ENCODE measurements at regions not wholly inside any gene's neighbourhood (a gene's known extent, or its start where the extent isn't known, plus 50 kb on each side); places are given as distances from the start of the nearest gene placed in this dataset.

DNA sequence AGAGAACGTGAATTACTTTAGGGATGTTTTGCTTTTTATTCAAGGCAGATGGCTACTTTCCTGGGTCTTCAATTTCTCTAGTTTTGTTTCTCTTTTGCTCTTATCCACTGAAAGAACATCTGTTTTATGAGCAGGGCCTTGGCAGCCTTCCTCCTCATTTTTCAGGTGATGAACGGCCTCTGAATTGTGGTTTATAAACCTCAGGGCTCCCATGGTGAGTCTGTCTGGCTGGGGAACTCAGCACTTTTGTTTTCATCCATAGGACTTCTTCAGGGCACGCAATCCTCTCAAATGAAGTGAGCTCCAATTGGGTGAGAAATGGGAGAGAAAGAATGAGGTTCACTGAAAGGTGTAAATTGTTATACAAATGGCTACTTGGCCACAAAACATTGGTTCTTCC, 186.4 kb upstream of the ERCC4 start:
- TF ChIP-seq, protein P1, sequence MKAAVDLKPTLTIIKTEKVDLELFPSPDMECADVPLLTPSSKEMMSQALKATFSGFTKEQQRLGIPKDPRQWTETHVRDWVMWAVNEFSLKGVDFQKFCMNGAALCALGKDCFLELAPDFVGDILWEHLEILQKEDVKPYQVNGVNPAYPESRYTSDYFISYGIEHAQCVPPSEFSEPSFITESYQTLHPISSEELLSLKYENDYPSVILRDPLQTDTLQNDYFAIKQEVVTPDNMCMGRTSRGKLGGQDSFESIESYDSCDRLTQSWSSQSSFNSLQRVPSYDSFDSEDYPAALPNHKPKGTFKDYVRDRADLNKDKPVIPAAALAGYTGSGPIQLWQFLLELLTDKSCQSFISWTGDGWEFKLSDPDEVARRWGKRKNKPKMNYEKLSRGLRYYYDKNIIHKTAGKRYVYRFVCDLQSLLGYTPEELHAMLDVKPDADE (IDR thresholded peaks at IDR 0.05): no peak
- no peak for TF ChIP-seq EZH2 (IDR thresholded peaks at IDR 0.05; ENCODE audit: low read depth, unreplicated experiment)
- no peak for TF ChIP-seq STAT1 (IDR thresholded peaks at IDR 0.05; ENCODE audit: unreplicated experiment)
- no peak for TF ChIP-seq CREB1 (CRISPR knock-in tag; IDR thresholded peaks at IDR 0.05; ENCODE audit: low read depth)
- TF ChIP-seq NANOG (IDR thresholded peaks at IDR 0.05; ENCODE audit: borderline replicate concordance): no peak
- TF ChIP-seq ZNF331 (CRISPR knock-in tag; IDR thresholded peaks at IDR 0.05; ENCODE audit: low read depth): no peak
- TF ChIP-seq POLR2AphosphoS5 (IDR thresholded peaks at IDR 0.05; ENCODE audit: low read depth): no peak
- no peak for TF ChIP-seq ZNF114 (CRISPR knock-in tag; IDR thresholded peaks at IDR 0.05)
- no peak for TF ChIP-seq EZH2phosphoT487 (IDR thresholded peaks at IDR 0.05; ENCODE audit: unreplicated experiment)
- TF ChIP-seq, protein P2, sequence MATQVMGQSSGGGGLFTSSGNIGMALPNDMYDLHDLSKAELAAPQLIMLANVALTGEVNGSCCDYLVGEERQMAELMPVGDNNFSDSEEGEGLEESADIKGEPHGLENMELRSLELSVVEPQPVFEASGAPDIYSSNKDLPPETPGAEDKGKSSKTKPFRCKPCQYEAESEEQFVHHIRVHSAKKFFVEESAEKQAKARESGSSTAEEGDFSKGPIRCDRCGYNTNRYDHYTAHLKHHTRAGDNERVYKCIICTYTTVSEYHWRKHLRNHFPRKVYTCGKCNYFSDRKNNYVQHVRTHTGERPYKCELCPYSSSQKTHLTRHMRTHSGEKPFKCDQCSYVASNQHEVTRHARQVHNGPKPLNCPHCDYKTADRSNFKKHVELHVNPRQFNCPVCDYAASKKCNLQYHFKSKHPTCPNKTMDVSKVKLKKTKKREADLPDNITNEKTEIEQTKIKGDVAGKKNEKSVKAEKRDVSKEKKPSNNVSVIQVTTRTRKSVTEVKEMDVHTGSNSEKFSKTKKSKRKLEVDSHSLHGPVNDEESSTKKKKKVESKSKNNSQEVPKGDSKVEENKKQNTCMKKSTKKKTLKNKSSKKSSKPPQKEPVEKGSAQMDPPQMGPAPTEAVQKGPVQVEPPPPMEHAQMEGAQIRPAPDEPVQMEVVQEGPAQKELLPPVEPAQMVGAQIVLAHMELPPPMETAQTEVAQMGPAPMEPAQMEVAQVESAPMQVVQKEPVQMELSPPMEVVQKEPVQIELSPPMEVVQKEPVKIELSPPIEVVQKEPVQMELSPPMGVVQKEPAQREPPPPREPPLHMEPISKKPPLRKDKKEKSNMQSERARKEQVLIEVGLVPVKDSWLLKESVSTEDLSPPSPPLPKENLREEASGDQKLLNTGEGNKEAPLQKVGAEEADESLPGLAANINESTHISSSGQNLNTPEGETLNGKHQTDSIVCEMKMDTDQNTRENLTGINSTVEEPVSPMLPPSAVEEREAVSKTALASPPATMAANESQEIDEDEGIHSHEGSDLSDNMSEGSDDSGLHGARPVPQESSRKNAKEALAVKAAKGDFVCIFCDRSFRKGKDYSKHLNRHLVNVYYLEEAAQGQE (IDR thresholded peaks at IDR 0.05; ENCODE audit: unreplicated experiment): no peak
- TF ChIP-seq, protein P3, sequence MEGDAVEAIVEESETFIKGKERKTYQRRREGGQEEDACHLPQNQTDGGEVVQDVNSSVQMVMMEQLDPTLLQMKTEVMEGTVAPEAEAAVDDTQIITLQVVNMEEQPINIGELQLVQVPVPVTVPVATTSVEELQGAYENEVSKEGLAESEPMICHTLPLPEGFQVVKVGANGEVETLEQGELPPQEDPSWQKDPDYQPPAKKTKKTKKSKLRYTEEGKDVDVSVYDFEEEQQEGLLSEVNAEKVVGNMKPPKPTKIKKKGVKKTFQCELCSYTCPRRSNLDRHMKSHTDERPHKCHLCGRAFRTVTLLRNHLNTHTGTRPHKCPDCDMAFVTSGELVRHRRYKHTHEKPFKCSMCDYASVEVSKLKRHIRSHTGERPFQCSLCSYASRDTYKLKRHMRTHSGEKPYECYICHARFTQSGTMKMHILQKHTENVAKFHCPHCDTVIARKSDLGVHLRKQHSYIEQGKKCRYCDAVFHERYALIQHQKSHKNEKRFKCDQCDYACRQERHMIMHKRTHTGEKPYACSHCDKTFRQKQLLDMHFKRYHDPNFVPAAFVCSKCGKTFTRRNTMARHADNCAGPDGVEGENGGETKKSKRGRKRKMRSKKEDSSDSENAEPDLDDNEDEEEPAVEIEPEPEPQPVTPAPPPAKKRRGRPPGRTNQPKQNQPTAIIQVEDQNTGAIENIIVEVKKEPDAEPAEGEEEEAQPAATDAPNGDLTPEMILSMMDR (conservative IDR thresholded peaks at IDR 0.05; ENCODE audit: low read depth in 2 of 2): no peak
- TF ChIP-seq, protein P4, sequence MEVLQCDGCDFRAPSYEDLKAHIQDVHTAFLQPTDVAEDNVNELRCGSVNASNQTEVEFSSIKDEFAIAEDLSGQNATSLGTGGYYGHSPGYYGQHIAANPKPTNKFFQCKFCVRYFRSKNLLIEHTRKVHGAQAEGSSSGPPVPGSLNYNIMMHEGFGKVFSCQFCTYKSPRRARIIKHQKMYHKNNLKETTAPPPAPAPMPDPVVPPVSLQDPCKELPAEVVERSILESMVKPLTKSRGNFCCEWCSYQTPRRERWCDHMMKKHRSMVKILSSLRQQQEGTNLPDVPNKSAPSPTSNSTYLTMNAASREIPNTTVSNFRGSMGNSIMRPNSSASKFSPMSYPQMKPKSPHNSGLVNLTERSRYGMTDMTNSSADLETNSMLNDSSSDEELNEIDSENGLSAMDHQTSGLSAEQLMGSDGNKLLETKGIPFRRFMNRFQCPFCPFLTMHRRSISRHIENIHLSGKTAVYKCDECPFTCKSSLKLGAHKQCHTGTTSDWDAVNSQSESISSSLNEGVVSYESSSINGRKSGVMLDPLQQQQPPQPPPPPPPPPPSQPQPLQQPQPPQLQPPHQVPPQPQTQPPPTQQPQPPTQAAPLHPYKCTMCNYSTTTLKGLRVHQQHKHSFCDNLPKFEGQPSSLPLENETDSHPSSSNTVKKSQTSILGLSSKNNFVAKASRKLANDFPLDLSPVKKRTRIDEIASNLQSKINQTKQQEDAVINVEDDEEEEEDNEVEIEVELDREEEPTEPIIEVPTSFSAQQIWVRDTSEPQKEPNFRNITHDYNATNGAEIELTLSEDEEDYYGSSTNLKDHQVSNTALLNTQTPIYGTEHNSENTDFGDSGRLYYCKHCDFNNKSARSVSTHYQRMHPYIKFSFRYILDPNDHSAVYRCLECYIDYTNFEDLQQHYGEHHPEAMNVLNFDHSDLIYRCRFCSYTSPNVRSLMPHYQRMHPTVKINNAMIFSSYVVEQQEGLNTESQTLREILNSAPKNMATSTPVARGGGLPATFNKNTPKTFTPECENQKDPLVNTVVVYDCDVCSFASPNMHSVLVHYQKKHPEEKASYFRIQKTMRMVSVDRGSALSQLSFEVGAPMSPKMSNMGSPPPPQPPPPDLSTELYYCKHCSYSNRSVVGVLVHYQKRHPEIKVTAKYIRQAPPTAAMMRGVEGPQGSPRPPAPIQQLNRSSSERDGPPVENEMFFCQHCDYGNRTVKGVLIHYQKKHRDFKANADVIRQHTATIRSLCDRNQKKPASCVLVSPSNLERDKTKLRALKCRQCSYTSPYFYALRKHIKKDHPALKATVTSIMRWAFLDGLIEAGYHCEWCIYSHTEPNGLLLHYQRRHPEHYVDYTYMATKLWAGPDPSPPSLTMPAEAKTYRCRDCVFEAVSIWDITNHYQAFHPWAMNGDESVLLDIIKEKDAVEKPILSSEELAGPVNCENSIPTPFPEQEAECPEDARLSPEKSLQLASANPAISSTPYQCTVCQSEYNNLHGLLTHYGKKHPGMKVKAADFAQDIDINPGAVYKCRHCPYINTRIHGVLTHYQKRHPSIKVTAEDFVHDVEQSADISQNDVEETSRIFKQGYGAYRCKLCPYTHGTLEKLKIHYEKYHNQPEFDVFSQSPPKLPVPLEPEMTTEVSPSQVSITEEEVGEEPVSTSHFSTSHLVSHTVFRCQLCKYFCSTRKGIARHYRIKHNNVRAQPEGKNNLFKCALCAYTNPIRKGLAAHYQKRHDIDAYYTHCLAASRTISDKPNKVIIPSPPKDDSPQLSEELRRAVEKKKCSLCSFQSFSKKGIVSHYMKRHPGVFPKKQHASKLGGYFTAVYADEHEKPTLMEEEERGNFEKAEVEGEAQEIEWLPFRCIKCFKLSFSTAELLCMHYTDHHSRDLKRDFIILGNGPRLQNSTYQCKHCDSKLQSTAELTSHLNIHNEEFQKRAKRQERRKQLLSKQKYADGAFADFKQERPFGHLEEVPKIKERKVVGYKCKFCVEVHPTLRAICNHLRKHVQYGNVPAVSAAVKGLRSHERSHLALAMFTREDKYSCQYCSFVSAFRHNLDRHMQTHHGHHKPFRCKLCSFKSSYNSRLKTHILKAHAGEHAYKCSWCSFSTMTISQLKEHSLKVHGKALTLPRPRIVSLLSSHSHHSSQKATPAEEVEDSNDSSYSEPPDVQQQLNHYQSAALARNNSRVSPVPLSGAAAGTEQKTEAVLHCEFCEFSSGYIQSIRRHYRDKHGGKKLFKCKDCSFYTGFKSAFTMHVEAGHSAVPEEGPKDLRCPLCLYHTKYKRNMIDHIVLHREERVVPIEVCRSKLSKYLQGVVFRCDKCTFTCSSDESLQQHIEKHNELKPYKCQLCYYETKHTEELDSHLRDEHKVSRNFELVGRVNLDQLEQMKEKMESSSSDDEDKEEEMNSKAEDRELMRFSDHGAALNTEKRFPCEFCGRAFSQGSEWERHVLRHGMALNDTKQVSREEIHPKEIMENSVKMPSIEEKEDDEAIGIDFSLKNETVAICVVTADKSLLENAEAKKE (CRISPR knock-in tag; IDR thresholded peaks at IDR 0.05): no peak
- TF ChIP-seq JUNB (IDR thresholded peaks at IDR 0.05; ENCODE audit: unreplicated experiment): no peak
- no peak for DNase-seq (ENCODE audit: low spot score)
- no peaks in the 10 kb centered on the region for H3K27me3 Mint-ChIP-seq (ENCODE audit: insufficient read depth, low read depth, poor library complexity)

More for the DNA sequence above, 186.4 kb upstream of the ERCC4 start:
- 0 out of 3 replicates have a peak, but pooled peaks cover 1% of the 10 kb centered on the region for H3K36me3 Mint-ChIP-seq (ENCODE audit: low read depth)
- peaks cover 9% of the 10 kb centered on the region for H3K9me3 Mint-ChIP-seq
- no peak overlapping the region for H2AFZ ChIP-seq
- H3F3A ChIP-seq (replicated peaks; ENCODE audit: low read depth): no peaks in the 10 kb centered on the region
- H3K4me3 Mint-ChIP-seq: no peak overlapping the region
- H3K4me3 ChIP-seq: no peak overlapping the region
- H3K27ac Mint-ChIP-seq: no peak overlapping the region
- ATAC-seq: no peak
- H3K27ac ChIP-seq (ENCODE audit: low read depth): no peak overlapping the region
- H3K36me3 ChIP-seq (ENCODE audit: insufficient read depth): no peaks in the 10 kb centered on the region
- no peaks in the 10 kb centered on the region for H3K27me3 ChIP-seq (ENCODE audit: insufficient read depth)
- no peaks in the 10 kb centered on the region for H3K4me1 Mint-ChIP-seq
- H3K79me2 ChIP-seq (replicated peaks; ENCODE audit: insufficient read depth): no peaks in the 10 kb centered on the region
- H3K4me1 ChIP-seq (ENCODE audit: insufficient read depth): no peaks in the 10 kb centered on the region
- H3K4me2 ChIP-seq: no peak overlapping the region
- H4K20me1 ChIP-seq (replicated peaks; ENCODE audit: insufficient read depth): no peaks in the 10 kb centered on the region
- H3K9me2 ChIP-seq (ENCODE audit: insufficient read depth): 0 out of 2 replicates have a peak, but pooled peaks cover 4% of the 10 kb centered on the region
